ENCODE measurements at regions not wholly inside any gene's neighbourhood (a gene's known extent, or its start where the extent isn't known, plus 50 kb on each side); places are given as distances from the start of the nearest gene placed in this dataset.

DNA sequence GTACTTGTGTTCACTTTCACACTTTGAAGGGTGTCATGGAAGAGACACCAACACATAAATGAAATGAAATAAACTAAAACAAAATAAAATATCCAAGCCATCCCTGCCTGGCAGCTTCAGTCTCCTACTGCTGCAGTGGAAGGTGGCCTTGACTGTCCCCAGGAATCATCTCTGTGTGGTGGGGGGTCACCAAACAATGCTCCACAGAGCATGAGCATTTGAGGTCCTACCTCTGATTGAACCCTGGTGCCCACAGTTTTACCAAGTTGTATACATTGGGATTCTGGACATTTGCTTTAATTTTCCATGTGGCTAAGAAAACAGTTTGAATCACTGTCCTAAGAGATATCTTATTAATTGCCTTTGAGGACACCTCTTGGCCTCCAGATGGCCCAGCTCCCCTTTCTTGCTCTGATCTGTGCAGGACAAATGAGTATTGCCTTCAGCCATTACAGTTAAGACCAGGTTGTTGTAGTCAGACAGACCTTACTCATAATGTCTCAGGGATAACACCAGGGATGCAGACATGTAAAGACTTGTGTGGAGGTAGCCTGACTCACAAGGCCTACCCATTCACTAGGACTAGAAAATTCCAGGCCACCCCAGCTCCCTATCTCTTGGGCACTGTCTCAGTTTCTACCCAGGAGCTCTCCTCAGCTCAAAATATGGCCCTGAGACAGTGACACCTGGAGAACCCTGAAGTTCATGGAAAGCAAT lies 195.0 kb downstream of the MYCN start:
- no peak for DNase-seq (ENCODE audit: low read depth in 3 of 3)

GRCh38 chr2:16134436-16135165 lies 194.3 kb downstream of the MYCN start:
- DNase-seq (ENCODE audit: low read depth in 3 of 3): no peak

DNA sequence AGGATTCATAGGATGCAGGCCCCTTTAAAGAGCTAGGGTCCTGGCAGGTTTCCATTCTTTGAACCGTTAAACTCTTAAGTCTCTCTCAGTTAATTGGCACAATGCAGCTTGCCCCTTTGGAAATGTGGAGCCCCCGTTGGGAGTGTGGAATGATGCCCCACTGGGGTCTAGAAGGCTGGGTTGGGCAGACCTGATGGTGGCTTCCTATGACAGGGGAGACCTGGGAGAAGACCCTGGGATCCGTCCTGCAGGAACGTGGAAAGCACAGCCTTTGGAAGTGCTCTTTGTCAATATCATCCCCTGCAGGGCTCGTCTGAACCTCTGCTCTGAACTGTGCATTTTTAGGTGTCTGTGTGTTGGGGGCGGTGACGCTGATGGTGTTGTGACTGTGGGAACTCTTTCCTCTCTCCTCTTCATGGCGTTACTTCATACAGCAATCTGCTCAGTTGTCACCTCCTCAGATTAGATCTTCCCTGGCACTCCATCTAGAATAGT lies 190.6 kb downstream of the MYCN start:
- DNase-seq (ENCODE audit: low read depth in 3 of 3): no peak

DNA sequence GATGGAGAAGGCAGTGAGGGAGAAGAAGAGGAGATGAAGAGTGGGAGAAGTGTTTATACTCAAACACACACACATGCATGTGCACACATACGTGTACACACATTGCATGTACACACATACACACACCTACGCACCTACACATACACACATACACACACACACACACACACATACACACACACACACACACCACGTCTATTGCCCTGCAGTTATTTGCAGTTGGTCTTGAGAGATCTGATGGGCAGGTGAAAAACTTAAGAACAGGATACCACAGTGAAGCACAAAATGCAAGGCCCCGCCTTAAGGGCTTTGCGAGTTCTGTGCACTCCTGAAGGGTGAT lies 190.2 kb downstream of the MYCN start:
- no peak for DNase-seq (ENCODE audit: low read depth in 3 of 3)

GRCh38 chr2:16129716-16130540 lies 189.6 kb downstream of the MYCN start:
- DNase-seq (ENCODE audit: low read depth in 3 of 3): no peak

DNA sequence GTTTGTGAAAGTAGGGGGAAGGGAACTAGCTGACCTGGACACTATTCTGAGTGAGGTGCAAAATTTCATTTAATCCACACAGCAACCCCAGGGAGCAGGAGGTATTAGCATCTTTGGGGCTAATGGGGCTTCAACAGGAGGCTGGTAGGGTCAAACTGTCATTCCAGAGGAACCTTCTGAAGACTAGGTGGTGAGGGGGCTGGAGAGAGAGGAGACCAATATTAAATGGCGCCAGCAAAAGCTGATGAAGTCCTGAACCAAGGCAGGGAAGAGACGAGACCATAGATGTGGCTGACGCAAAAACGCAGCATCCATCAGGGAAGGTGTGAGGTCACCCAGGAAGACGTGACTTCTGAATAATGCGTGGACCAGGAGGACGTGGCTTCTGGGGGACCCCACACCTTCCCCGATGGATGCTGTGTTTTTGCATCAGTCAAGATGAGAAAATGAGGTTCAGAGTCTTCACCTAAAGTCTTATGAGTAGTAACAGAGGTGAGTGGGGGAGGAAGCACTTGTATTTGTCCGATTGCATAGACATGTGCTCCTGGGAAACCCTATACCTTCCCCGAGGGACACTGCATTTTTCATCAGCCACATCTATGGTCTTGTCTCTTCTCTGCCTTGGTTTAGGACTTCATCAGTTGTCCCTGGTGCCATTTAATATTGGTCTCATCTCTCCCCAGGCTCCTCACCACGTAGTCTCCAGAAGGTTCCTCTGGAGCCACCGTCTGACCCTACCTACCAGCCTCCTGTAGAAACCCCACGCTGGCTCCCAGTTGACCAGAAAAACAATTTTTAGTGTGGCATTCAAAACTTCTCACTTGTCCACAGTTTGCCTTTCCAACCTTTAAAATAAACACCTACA lies 188.6 kb downstream of the MYCN start:
- DNase-seq (ENCODE audit: low read depth in 3 of 3): no peak

GRCh38 chr2:16127958-16128357 lies 187.6 kb downstream of the MYCN start:
- no peak for DNase-seq (ENCODE audit: low read depth in 3 of 3)

GRCh38 chr2:16127276-16127940 lies 187.1 kb downstream of the MYCN start:
- no peak for DNase-seq (ENCODE audit: low read depth in 3 of 3)

GRCh38 chr2:16126517-16127275 lies 186.3 kb downstream of the MYCN start:
- DNase-seq (ENCODE audit: low read depth in 3 of 3): no peak

DNA sequence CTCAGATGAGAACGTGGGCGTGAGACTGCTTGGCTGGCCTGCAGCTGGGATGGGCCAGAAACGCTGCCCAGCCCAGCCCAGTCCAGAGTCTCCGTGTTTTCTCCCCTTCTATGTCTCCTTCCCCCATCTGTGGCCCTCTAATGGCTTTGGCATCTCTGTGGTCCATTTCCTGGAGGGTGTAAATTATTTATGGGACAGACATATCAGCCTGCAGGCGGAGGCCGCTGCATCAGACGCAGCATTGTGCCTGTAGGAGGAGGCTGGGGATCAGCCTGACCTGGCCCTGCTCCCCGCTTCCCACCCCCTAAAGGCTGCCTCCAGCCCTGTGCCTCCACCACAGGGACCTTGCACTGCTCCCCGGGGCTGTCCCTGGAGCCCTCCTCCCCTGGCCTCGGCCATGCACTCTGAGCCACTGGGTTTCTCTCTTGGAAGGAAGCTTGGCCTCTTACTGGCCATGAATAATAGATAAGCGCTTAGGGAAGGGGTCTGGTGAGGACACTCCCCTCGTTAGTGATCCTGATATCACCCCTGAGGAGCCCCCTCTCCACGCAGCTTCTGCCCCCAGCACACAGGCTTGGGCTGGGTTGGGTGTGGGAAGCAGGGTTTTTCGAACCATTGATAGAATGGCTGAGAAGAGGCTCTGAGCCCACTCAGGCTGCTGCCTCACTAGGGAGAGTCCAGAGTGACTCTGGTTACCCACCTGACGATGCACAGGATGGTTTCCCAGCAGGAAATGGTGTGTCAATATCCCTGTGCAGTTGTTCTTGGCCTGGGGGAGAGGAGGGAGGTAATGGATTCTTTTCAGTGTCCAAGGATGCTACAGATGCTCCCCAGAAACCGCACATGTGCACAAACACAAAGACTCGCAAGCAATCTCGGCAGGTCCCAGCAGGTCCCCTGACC lies 185.5 kb downstream of the MYCN start:
- DNase-seq (ENCODE audit: low read depth in 3 of 3): no peak

GRCh38 chr2:16124881-16125613 lies 184.7 kb downstream of the MYCN start:
- DNase-seq (ENCODE audit: low read depth in 3 of 3): no peak

DNA sequence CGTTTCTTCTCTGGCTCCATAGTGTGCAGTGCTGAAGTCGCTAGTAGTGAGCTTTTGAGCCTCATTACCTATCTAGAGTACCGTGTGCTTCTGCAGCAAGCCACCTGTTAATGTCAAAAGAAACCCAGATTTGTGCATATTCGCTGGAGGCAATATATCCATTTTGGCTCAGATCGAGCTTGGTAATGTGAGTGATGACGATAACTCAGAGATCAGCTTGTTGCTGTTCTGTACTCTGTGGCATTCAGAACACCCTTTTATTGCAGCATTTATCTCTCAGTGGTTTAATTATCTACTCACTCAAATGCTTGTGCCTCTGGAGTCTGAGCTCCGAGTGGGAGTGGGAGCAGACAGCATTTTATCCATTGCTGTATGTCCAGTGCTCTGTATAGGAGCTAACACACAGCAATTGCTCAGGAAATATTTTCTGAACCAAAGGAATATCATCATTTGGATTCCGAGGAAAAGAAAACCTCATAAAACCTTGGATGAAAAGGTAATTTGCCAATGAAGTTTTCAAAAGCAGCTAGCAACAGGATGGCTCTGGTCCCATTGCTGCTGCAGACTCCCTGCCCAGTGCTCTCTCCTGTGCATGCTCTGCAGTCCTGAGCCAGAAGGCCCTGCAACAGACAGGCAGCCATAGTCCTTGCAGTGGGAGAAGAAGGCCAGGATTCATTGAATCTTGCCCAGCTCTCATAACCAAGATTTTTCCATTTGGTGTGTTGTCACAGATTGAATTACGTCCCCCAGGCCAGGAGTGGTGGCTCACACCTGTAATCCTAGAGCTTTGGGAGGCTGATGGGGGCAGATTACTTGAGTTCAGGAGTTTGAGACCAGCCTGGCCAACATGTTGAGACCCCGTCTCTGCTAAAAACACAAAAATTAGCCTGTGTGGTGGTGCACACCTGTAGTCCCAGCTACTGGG lies 183.8 kb downstream of the MYCN start:
- DNase-seq (ENCODE audit: low read depth in 3 of 3): no peak

GRCh38 chr2:16123421-16123820 lies 183.1 kb downstream of the MYCN start:
- DNase-seq (ENCODE audit: low read depth in 3 of 3): no peak

DNA sequence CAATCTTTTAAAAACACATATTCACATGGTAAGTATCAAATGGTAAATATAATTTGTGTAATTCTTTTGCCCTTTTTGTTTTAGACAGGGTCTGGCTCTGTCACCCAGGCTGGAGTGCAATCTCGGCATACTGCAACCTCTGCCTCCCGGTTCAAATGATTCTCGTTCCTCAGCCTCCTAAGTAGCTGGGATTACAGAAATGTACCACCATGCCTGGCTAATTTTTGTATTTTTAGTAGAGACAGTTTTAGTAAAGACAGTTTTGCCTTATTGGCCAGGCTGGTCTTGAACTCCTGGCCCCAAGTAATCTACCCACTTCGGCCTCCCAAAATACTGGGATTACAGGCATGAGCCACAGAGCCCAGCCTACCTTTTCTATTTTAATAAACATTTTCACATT lies 182.2 kb downstream of the MYCN start:
- DNase-seq (ENCODE audit: low read depth in 3 of 3): no peak

- no peak for DNase-seq (ENCODE audit: low read depth in 3 of 3)
Observed at GRCh38 chr2:16121986-16122390, 181.6 kb downstream of the MYCN start.

- no peak for DNase-seq (ENCODE audit: low read depth in 3 of 3)
Observed at GRCh38 chr2:16121231-16121985, 181.1 kb downstream of the MYCN start.
